OCI-LY1 (cell line): ENCODE measurements at regions not wholly inside any gene's neighbourhood (a gene's known extent, or its start where the extent isn't known, plus 50 kb on each side); places are given as distances from the start of the nearest gene placed in this dataset.

Source experiments
- EZH2 ChIP-seq: fragments of 200-600 bp; sonication (generic), shearing (Covaris generic); IDR thresholded peaks from 2 replicates; pipeline ENCODE4 v1.8.0; 2017; ENCODE audit warnings: borderline replicate concordance, mixed run types, mild to moderate bottlenecking, antibody characterized with exemption, low read length, moderate library complexity, mixed read lengths
- TF ChIP-seq, protein P1 (sequence below): fragments of 200-600 bp; sonication (generic), shearing (Covaris generic); IDR thresholded peaks from 2 replicates; pipeline ENCODE4 v1.5.1; 2017; ENCODE audit warnings: mild to moderate bottlenecking, antibody characterized with exemption, low read length, moderate library complexity, mixed read lengths

DNA sequence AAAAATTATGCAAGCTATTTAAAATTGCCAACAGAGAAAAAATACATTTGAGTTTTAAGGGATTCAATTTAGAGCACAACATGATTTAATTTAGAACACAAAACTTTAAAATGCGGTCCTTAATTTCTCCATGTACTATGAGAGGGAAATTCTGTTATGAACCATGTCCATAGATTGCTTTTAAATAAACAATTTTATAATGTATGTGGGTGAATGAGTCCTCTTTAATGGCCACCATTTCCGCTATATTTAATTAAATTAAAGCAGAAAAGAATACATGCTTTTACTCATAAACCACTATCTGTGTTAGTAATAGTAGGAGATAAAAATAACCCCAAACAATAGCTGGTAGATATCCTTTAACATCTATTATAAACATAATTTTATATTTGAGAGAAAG lies 914.6 kb downstream of the LTN1 start:
- TF ChIP-seq, protein P1, sequence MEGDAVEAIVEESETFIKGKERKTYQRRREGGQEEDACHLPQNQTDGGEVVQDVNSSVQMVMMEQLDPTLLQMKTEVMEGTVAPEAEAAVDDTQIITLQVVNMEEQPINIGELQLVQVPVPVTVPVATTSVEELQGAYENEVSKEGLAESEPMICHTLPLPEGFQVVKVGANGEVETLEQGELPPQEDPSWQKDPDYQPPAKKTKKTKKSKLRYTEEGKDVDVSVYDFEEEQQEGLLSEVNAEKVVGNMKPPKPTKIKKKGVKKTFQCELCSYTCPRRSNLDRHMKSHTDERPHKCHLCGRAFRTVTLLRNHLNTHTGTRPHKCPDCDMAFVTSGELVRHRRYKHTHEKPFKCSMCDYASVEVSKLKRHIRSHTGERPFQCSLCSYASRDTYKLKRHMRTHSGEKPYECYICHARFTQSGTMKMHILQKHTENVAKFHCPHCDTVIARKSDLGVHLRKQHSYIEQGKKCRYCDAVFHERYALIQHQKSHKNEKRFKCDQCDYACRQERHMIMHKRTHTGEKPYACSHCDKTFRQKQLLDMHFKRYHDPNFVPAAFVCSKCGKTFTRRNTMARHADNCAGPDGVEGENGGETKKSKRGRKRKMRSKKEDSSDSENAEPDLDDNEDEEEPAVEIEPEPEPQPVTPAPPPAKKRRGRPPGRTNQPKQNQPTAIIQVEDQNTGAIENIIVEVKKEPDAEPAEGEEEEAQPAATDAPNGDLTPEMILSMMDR = no peak
- TF ChIP-seq EZH2 = no peak
